ENCODE measurements at regions not wholly inside any gene's neighbourhood (a gene's known extent, or its start where the extent isn't known, plus 50 kb on each side); places are given as distances from the start of the nearest gene placed in this dataset.

GRCh38 chr10:14403881-14404623, 73.3 kb upstream of the FRMD4A start:
- no peak overlapping the region for H3K4me3 ChIP-seq (ENCODE audit: low read depth, low read length)
- no peak for DNase-seq (ENCODE audit: low read depth, low spot score)
- POLR2A ChIA-PET, result no interaction called here
- no peak for TF ChIP-seq CTCF (IDR thresholded peaks at IDR 0.05; ENCODE audit: insufficient read depth, low read length, missing control alignments)
- CTCF ChIA-PET, result interaction anchor here (1.4 kb wide), 1 partner anchor 7 kb away, joined by 3 read pairs; no protein-coding TSS in a partner anchor

GRCh38 chr10:14403359-14403758, 72.6 kb upstream of the FRMD4A start:
- ChIA-PET CTCF (no interaction called here), POLR2A (no interaction called here)
- TF ChIP-seq CTCF (IDR thresholded peaks at IDR 0.05; ENCODE audit: insufficient read depth, low read length, missing control alignments), result no peak
- no peak overlapping the region for H3K4me3 ChIP-seq (ENCODE audit: low read depth, low read length)
- DNase-seq (ENCODE audit: low read depth, low spot score), result no peak

DNA sequence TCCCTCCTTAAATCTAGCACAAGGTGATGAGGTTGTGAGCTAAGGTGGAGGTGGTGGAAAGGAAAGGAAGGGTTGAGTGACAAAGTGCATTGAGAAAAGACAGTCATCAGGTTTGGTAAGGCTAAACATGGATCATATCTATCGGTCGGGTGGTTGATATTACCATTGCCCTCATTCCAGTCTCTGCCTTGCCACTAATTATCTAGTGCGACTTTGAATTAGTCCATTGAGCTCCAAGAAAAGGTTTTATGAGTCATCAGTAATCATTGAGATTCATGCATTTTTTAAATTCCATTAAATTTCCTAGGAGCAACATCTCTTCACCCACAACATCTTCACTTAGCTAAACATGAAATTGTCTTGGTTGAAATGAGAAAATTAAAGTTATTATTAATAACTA, 68.9 kb upstream of the FRMD4A start:
- ChIA-PET POLR2A (no interaction called here), CTCF (no interaction called here)
- H3K4me3 ChIP-seq (ENCODE audit: low read depth, low read length), result no peak overlapping the region
- TF ChIP-seq CTCF (IDR thresholded peaks at IDR 0.05; ENCODE audit: insufficient read depth, low read length, missing control alignments), result no peak
- DNase-seq (ENCODE audit: low read depth, low spot score), result no peak

DNA sequence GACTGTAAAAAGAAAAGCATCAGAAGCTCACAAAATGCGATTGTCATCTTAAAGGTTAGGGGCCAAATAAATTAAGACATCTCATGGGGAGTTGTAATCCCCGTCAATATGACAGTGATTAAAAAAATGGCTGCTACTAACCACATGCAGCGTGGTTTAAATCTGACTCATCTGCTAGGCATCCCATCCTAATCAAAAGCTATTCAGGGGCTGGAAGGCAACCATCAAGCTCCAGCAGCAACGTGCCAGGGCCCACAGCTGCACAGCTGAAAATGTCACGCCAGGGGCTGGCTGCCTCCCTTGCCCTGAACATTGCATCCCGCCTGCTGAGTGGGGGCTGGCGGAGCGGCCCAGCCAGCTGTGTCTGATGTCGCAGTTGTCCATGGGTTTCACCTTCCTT, 66.3 kb upstream of the FRMD4A start:
- POLR2A ChIA-PET, result interaction anchor here (0.7 to 1.3 kb wide), 4 partner anchors 11 to 80 kb away, joined by 3 to 5 read pairs (median 3); no protein-coding TSS in a partner anchor
- DNase-seq (ENCODE audit: low read depth, low spot score), result peak; percentile 95
- CTCF ChIA-PET, result interaction anchor here (0.8 to 1.6 kb wide), 6 partner anchors 8 to 100 kb away, joined by 3 to 5 read pairs (median 3); no protein-coding TSS in a partner anchor

GRCh38 chr10:14396411-14397048, 65.8 kb upstream of the FRMD4A start:
- ChIA-PET POLR2A (interaction anchor here (0.8 to 1.3 kb wide), 3 partner anchors 10 to 80 kb away, joined by 3 to 5 read pairs (median 3); no protein-coding TSS in a partner anchor), CTCF (interaction anchor here (0.8 to 1.6 kb wide), 6 partner anchors 8 to 101 kb away, joined by 3 to 5 read pairs (median 3); no protein-coding TSS in a partner anchor)
- H3K4me3 ChIP-seq (ENCODE audit: low read depth, low read length), result no peak overlapping the region
- TF ChIP-seq CTCF (IDR thresholded peaks at IDR 0.05; ENCODE audit: insufficient read depth, low read length, missing control alignments), result peak; percentile 30
- no peak for DNase-seq (ENCODE audit: low read depth, low spot score)

More for the DNA sequence above, 66.3 kb upstream of the FRMD4A start:
- no peak for TF ChIP-seq CTCF (IDR thresholded peaks at IDR 0.05; ENCODE audit: insufficient read depth, low read length, missing control alignments)
- H3K4me3 ChIP-seq (ENCODE audit: low read depth, low read length), result no peak overlapping the region

GRCh38 chr10:14394179-14394578, 63.5 kb upstream of the FRMD4A start:
- ChIA-PET CTCF (interaction anchor here (1.5 kb wide), 1 partner anchor 9 kb away, joined by 7 read pairs; no protein-coding TSS in a partner anchor), POLR2A (no interaction called here)
- no peak overlapping the region for H3K4me3 ChIP-seq (ENCODE audit: low read depth, low read length)
- no peak for TF ChIP-seq CTCF (IDR thresholded peaks at IDR 0.05; ENCODE audit: insufficient read depth, low read length, missing control alignments)
- no peak for DNase-seq (ENCODE audit: low read depth, low spot score)
